Upper lobe of left lung (tissue), 6 donors: ENCODE measurements at regions not wholly inside any gene's neighbourhood (a gene's known extent, or its start where the extent isn't known, plus 50 kb on each side); places are given as distances from the start of the nearest gene placed in this dataset.
A peak's percentile ranks its signal among the peaks of the same experiment; 100 is the strongest.

Experiments used
- ATAC-seq, 2 donors: fragments of 200-7000 bp; cut with Tn5 transposase; one replicate each; pipeline ENCODE4 v1.9.1; 2022; ENCODE audit warnings: mild to moderate bottlenecking in 2 of 2, moderate library complexity in 2 of 2; ENCODE audit not compliant: low FRiP score in 2 of 2
- DNase-seq, 2 donors: peaks; one replicate each; pipeline ENCODE4 v3.0.0-alpha.2; 2019 to 2020
- H3K27ac ChIP-seq, 4 donors: fragments of 200-600 bp; sonication (generic); one replicate each; pipeline ENCODE4 v1.5.1; 2016 to 2019
- H3K27me3 ChIP-seq, 4 donors: fragments of 200-600 bp; sonication (generic); one replicate each; pipeline ENCODE4 v1.5.1; 2017 to 2019
- H3K36me3 ChIP-seq, 4 donors: fragments of 200-600 bp; sonication (generic); one replicate each; pipeline ENCODE4 v1.5.1; 2016 to 2019
- H3K4me1 ChIP-seq, 4 donors: fragments of 200-600 bp; sonication (generic); one replicate each; pipeline ENCODE4 v1.5.1; 2018 to 2019
- H3K4me3 ChIP-seq, 4 donors: fragments of 200-600 bp; sonication (generic); one replicate each; pipeline ENCODE4 v1.5.1; 2017 to 2019; ENCODE audit warnings: mild to moderate bottlenecking in 2 of 4, moderate library complexity in 1 of 4
- H3K9me3 ChIP-seq, 4 donors: fragments of 200-600 bp; sonication (generic); one replicate each; pipeline ENCODE4 v1.5.1; 2018 to 2019
- CTCF ChIP-seq, 6 experiments: fragments of 450-650 bp in 4 of 6; fragments of 200-600 bp in 2 of 6; sonication (generic) in 2 of 6; IDR thresholded peaks; one replicate each; pipeline ENCODE4 v1.5.1; 2016 to 2019; ENCODE audit warnings: antibody characterized with exemption in 6 of 6
- EP300 ChIP-seq, 4 donors: sonication (generic); formaldehyde crosslinking; IDR thresholded peaks; one replicate each; pipeline ENCODE4 v1.5.1; 2017; ENCODE audit warnings: antibody characterized with exemption in 4 of 4, control low read depth in 2 of 4
- POLR2A ChIP-seq, 4 donors: fragments of 450-650 bp; IDR thresholded peaks; one replicate each; pipeline ENCODE4 v1.5.1; 2016 to 2017; ENCODE audit warnings: antibody characterized with exemption in 4 of 4, mild to moderate bottlenecking in 2 of 4
- POLR2AphosphoS5 ChIP-seq, 2 donors: sonication (generic); formaldehyde crosslinking; IDR thresholded peaks; one replicate each; pipeline ENCODE4 v1.5.1; 2017; ENCODE audit warnings: antibody characterized with exemption in 2 of 2
- WGBS, 2 donors: methylation state at CpG; one replicate each; pipeline ENCODE4 v1.1.5; 2017 to 2018; 5-methylcytosine and 5-hydroxymethylcytosine counted together
- donor health status: DM: no; HTN: no; CAD: no; lungs with moderate emphysema.
- donor health status: DM: no; HTN: yes; CAD: no; lungs with severe emphysema.

- Histone ChIP-seq H3K27ac (no peak overlapping the region), H3K36me3 (no peaks in the 10 kb centered on the region), H3K27me3 (peaks cover 0 to 2% (median 0%) of the 10 kb centered on the region in 4 donors), H3K9me3 (no peaks in the 10 kb centered on the region), H3K4me1 (no peaks in the 10 kb centered on the region), H3K4me3 (no peak overlapping the region)
- WGBS, 2 donors, result 73 to 75% methylated on average over 16 of the region's 16 CpGs
- ATAC-seq (no peak), DNase-seq (no peak)
- TF ChIP-seq CTCF (IDR thresholded peaks at IDR 0.05) (no peak), POLR2A (IDR thresholded peaks at IDR 0.05) (no peak), EP300 (IDR thresholded peaks at IDR 0.05) (no peak), POLR2AphosphoS5 (IDR thresholded peaks at IDR 0.05) (no peak)
Measured at GRCh38 chr2:59314031-59314766, 1073.1 kb upstream of the FANCL start.

- WGBS, 2 donors, result 53 to 59% methylated on average over 11 of the region's 11 CpGs
Measured at GRCh38 chr2:59312967-59313940, 1072.1 kb upstream of the FANCL start.

GRCh38 chr2:59312029-59312428 is 1070.9 kb upstream of the FANCL start:
- DNase-seq, result no peak
- no peak overlapping the region for H3K27ac ChIP-seq
- WGBS, 2 donors, result 54 to 56% methylated on average over 1 of the region's 1 CpG

More at GRCh38 chr2:59312967-59313940, 1072.1 kb upstream of the FANCL start:
- DNase-seq (peak in 1 of 2 donors; percentile 35), ATAC-seq (no peak)
- Histone ChIP-seq H3K9me3 (no peaks in the 10 kb centered on the region), H3K4me3 (no peak overlapping the region), H3K4me1 (no peaks in the 10 kb centered on the region), H3K27me3 (peaks cover 0 to 2% (median 0%) of the 10 kb centered on the region in 4 donors), H3K27ac (no peak overlapping the region), H3K36me3 (no peaks in the 10 kb centered on the region)
- TF ChIP-seq CTCF (IDR thresholded peaks at IDR 0.05) (no peak), EP300 (IDR thresholded peaks at IDR 0.05) (no peak), POLR2A (IDR thresholded peaks at IDR 0.05) (no peak), POLR2AphosphoS5 (IDR thresholded peaks at IDR 0.05) (no peak)

GRCh38 chr2:59308108-59308507 is 1067.0 kb upstream of the FANCL start:
- TF ChIP-seq POLR2AphosphoS5 (IDR thresholded peaks at IDR 0.05), result no peak
- TF ChIP-seq POLR2A (IDR thresholded peaks at IDR 0.05), result no peak
- TF ChIP-seq CTCF (IDR thresholded peaks at IDR 0.05), result no peak
- TF ChIP-seq EP300 (IDR thresholded peaks at IDR 0.05), result no peak
- Histone ChIP-seq H3K9me3 (no peaks in the 10 kb centered on the region), H3K4me1 (no peaks in the 10 kb centered on the region), H3K27ac (no peak overlapping the region), H3K27me3 (no peaks in the 10 kb centered on the region), H3K4me3 (no peak overlapping the region), H3K36me3 (no peaks in the 10 kb centered on the region)
- no peak for ATAC-seq
- WGBS, 2 donors, result 45 to 47% methylated on average over 4 of the region's 4 CpGs
- no peak for DNase-seq

More at GRCh38 chr2:59312029-59312428, 1070.9 kb upstream of the FANCL start:
- Histone ChIP-seq H3K27me3 (peaks cover 0 to 2% (median 0%) of the 10 kb centered on the region in 4 donors), H3K4me3 (no peak overlapping the region), H3K36me3 (no peaks in the 10 kb centered on the region), H3K9me3 (no peaks in the 10 kb centered on the region), H3K4me1 (no peaks in the 10 kb centered on the region)
- TF ChIP-seq EP300 (IDR thresholded peaks at IDR 0.05) (no peak), CTCF (IDR thresholded peaks at IDR 0.05) (no peak), POLR2A (IDR thresholded peaks at IDR 0.05) (no peak), POLR2AphosphoS5 (IDR thresholded peaks at IDR 0.05) (no peak)
- no peak for ATAC-seq
